Adrenal gland (tissue), 9 donors: ENCODE measurements at regions not wholly inside any gene's neighbourhood (a gene's known extent, or its start where the extent isn't known, plus 50 kb on each side); places are given as distances from the start of the nearest gene placed in this dataset.

ENCODE experiments used
- DNase-seq, 7 donors: peaks; one replicate each; pipeline ENCODE4 v3.0.0-alpha.2; 2019 to 2020
- H3K27ac ChIP-seq, 5 donors: fragments of 200-600 bp; sonication (generic) in 4 of 5; 1 replicate in 3 of 5; 2 replicates in 2 of 5; pipeline versions ENCODE4 v1.5.1 to v1.8.0; 2016 to 2020; ENCODE audit warnings: mild to moderate bottlenecking in 1 of 5
- H3K27me3 ChIP-seq: fragments of 200-600 bp; 2 replicates; pipeline ENCODE4 v1.8.0; 2021
- H3K36me3 ChIP-seq, 2 donors: fragments of 200-600 bp; replicated peaks in 1 of 2; 1 replicate in 1 of 2; 2 replicates in 1 of 2; pipeline versions ENCODE4 v1.5.1 to v1.8.0; 2018 to 2022
- H3K4me1 ChIP-seq, 2 donors: fragments of 200-600 bp; replicated peaks in 1 of 2; 1 replicate in 1 of 2; 2 replicates in 1 of 2; pipeline versions ENCODE4 v1.5.1 to v1.8.0; 2018 to 2021
- H3K4me3 ChIP-seq, 4 donors: fragments of 200-600 bp; sonication (generic) in 3 of 4; one replicate each; pipeline ENCODE4 v1.5.1; 2016 to 2018
- H3K9me3 ChIP-seq, 3 donors: fragments of 200-600 bp; sonication (generic) in 1 of 3; replicated peaks in 1 of 3; 1 replicate in 2 of 3; 2 replicates in 1 of 3; pipeline versions ENCODE4 v1.5.1 to v1.8.0; 2016 to 2021
- CTCF ChIP-seq, 6 experiments: fragments of 450-650 bp in 4 of 6; fragments of 200-600 bp in 2 of 6; sonication (generic) in 1 of 6; IDR thresholded peaks; 1 replicate in 5 of 6; 2 replicates in 1 of 6; pipeline versions ENCODE4 v1.5.1 to v1.8.0; 2016 to 2021; ENCODE audit warnings: antibody characterized with exemption in 6 of 6, mild to moderate bottlenecking in 2 of 6, moderate library complexity in 1 of 6
- POLR2A ChIP-seq, 2 donors: fragments of 450-650 bp; IDR thresholded peaks; one replicate each; pipeline ENCODE4 v1.6.1; 2017; ENCODE audit warnings: antibody characterized with exemption in 2 of 2, mild to moderate bottlenecking in 2 of 2, moderate library complexity in 1 of 2
- WGBS, 4 donors: extraction: QIAGEN DNeasy Blood & Tissue Kit in 2 of 4; methylation state at CpG; one replicate each; pipeline versions ENCODE4 v1.1.5 to v1.1.7; 2013 to 2017; 5-methylcytosine and 5-hydroxymethylcytosine counted together
- intact Hi-C, 2 donors: fragments of 100-400 bp; cut with DNase I; formaldehyde crosslinking; loops; one replicate each; pipeline versions ENCODE4 v1.14.1 to v1.15.0; 2022 to 2023
- donor health status: healthy with polysubstance abuse.
- donor health status: Bipolar disorder and iron deficiency.
- donor health status: DM: yes; HTN: yes; CAD: no.
- donor health status: DM: no; HTN: no; CAD: no.
- donor health status: DM: no; HTN: no; CAD: no.

DNA sequence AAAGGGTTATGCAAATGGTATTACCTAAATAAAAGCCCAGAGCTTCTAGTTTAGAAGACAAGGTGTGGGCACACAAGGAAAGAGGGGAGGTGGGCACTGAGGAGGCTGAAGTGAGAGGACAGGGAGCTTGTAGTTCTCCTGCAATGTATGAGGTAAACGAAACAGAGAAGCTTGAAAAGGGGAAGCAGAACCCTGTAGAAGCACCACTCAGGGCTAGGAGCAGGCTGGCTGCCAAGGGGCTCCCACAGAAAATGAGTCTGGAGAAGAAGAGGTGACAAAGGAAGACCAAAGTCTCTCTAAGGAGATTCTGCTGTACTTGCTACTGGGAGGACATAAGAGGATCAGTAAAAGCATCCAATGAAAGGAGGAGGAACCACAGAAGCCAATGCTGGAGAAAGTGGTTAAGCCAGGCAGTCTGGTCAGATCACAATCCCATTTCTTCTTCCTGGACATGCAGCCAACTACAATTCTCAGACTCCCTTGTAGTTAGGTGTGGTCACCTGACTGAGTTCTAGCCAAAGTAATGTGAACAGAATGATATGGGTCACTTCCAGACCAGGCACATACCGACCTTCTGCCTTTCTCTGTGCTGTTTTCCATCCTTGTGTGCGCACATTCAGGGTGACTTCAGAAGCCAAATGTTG is 174.5 kb upstream of the MAP3K1 start:
- DNase-seq = peak in 6 of 7 donors; percentile 14 to 55 (median 29)
- no peaks in the 10 kb centered on the region for H3K27me3 ChIP-seq
- H3K9me3 ChIP-seq = no peaks in the 10 kb centered on the region
- no peak overlapping the region for H3K27ac ChIP-seq
- intact Hi-C loops = no loop called here
- no peak overlapping the region for H3K4me3 ChIP-seq
- H3K4me1 ChIP-seq = no peaks in the 10 kb centered on the region
- 79 to 87% (median 80%) methylated on average over 3 of the region's 3 CpGs for WGBS, 4 donors
- TF ChIP-seq POLR2A (IDR thresholded peaks at IDR 0.05) (no peak), CTCF (IDR thresholded peaks at IDR 0.05) (no peak)
- no peaks in the 10 kb centered on the region for H3K36me3 ChIP-seq

- Histone ChIP-seq H3K27ac (no peak overlapping the region), H3K36me3 (no peaks in the 10 kb centered on the region), H3K4me3 (no peak overlapping the region), H3K9me3 (no peaks in the 10 kb centered on the region), H3K4me1 (no peaks in the 10 kb centered on the region), H3K27me3 (no peaks in the 10 kb centered on the region)
- 75 to 93% (median 80%) methylated on average over 2 of the region's 2 CpGs for WGBS, 4 donors
- intact Hi-C loops = no loop called here
- no peak for DNase-seq
- TF ChIP-seq POLR2A (IDR thresholded peaks at IDR 0.05) (no peak), CTCF (IDR thresholded peaks at IDR 0.05) (no peak)
These were observed 175.9 kb upstream of the MAP3K1 start for GRCh38 chr5:56639476-56639875.

DNA sequence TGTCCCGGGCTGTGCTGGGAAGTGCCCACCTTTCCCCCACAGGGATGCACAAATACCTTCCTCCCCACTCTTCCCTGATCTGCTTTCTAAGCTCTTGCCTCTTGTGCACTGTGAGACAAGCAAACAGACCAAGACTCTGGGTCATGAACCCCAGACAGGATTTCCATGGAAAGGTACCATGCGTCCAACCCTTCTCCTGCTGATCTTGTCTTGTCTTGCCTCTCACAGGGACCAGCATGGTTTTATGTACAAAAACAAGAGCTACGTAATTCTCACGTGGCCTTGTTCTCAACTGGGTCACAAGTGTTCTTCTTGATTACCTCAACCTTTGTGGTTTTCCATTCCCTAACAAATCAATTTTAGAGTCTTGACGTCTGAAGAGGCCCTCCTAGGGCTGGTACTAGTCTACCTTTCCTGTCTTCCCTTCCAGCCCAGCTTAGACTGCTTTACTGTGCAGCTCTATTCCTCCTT is 176.5 kb upstream of the MAP3K1 start:
- Histone ChIP-seq H3K27ac (no peak overlapping the region), H3K27me3 (no peaks in the 10 kb centered on the region), H3K4me3 (no peak overlapping the region), H3K4me1 (no peaks in the 10 kb centered on the region), H3K9me3 (no peaks in the 10 kb centered on the region), H3K36me3 (no peaks in the 10 kb centered on the region)
- TF ChIP-seq CTCF (IDR thresholded peaks at IDR 0.05) (no peak), POLR2A (IDR thresholded peaks at IDR 0.05) (no peak)
- WGBS, 4 donors = 83 to 91% (median 86%) methylated on average over 5 of the region's 5 CpGs
- DNase-seq = no peak
- intact Hi-C loops = no loop called here

DNA sequence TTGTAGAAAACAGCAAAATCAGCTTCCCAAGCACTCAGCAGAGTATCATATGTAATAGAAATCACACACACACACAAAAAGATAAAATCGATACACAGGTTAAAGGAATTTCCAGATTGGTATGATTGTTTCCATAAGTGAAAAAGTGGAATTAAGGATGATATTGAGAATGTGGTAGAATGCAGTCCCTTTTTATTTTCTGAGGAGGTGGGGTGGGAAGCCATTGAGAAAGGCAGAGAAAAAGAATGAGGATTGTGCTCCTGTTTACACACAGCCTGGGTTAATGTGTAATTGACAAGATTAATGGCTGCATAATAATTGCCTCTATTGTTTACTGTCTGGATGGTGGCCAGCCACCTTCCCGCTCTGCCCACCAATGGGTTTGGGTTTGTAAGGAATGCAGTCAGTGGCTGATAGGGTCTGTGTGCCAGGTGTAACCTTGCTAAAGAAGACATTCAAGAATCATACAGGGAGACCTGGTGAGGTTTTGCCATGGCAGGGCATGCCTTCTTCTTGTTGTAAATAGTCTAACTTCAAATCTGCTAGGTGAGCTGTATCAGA is 177.2 kb upstream of the MAP3K1 start:
- Histone ChIP-seq H3K9me3 (no peaks in the 10 kb centered on the region), H3K27ac (no peak overlapping the region), H3K4me3 (no peak overlapping the region), H3K4me1 (no peaks in the 10 kb centered on the region), H3K36me3 (no peaks in the 10 kb centered on the region), H3K27me3 (no peaks in the 10 kb centered on the region)
- no peak for DNase-seq
- WGBS, 4 donors = 77 to 91% (median 83%) methylated on average over 2 of the region's 2 CpGs
- no peak for TF ChIP-seq POLR2A (IDR thresholded peaks at IDR 0.05)
- TF ChIP-seq CTCF (IDR thresholded peaks at IDR 0.05) = no peak
- intact Hi-C loops = no loop called here
